Activated T-cell treated with anti-CD3 and anti-CD28 coated beads for 48 hours (primary cell): ENCODE measurements at regions not wholly inside any gene's neighbourhood (a gene's known extent, or its start where the extent isn't known, plus 50 kb on each side); places are given as distances from the start of the nearest gene placed in this dataset.

Source experiments
- DNase-seq: peaks from one replicate; pipeline ENCODE4 v3.0.0-alpha.2; 2020; ENCODE audit warnings: low read depth

DNA sequence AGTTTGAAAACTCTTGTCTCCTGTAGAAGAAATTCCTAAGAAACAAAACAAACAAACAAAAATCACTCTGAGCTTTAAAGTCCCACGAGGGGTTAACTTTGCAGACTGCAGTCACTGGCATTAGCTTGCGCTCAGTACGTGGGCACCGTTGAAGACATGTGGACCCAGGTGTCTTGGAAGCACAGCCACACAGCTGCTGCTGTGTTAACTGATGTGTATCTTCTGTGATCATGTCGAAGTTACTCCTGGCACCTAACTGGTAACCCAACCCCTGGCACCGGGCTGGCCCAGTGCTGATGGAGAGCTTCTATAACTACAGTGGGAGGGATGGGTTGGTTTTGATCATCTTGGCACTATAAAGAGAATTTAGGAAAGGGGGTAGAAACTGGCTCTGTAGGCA is 51.6 kb upstream of the FHL2 start:
- DNase-seq, result no peak

DNA sequence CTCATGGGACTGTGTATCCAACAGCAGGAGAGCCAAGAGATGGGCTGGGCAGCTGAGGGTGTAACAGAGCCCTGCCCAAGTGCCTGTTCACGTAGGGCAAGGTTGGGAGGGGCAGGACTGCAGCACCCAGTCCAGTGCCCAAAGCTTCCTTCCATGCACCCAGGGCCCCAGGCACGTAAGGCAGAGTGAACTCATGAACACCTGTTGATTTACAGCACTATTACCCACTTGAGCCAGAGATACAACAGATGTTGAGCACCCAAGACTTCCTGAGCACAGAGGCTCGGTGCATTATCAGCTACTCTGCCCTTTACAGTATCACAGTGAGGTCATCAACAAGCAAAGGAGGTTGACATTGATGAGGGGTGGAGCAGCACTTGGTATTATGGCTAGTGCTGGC is 50.2 kb upstream of the FHL2 start:
- DNase-seq, result no peak
